Pancreas (tissue), 10 donors: ENCODE measurements at regions not wholly inside any gene's neighbourhood (a gene's known extent, or its start where the extent isn't known, plus 50 kb on each side); places are given as distances from the start of the nearest gene placed in this dataset.

Experiments used
- ATAC-seq, 4 donors: fragments of 200-7000 bp; cut with Tn5 transposase; one replicate each; pipeline versions ENCODE4 v1.8.0 to v1.9.1; 2020; ENCODE audit warnings: mild to moderate bottlenecking in 4 of 4, moderate library complexity in 4 of 4
- DNase-seq, 6 donors: peaks; one replicate each; pipeline ENCODE4 v3.0.0-alpha.2; 2020
- FAIRE-seq: peaks from 2 replicates; lab custom pipeline; 2012; peaks lifted over from hg19 to GRCh38; lab: Jason Lieb, UNC
- H3K27ac ChIP-seq, 4 donors: fragments of 200-600 bp; sonication (generic); 1 replicate in 3 of 4; 2 replicates in 1 of 4; pipeline versions ENCODE4 v1.5.0 to v1.8.0; 2020
- H3K27me3 ChIP-seq, 4 donors: fragments of 200-600 bp; one replicate each; pipeline ENCODE4 v1.8.0; 2021
- H3K36me3 ChIP-seq, 3 donors: fragments of 200-600 bp; sonication (generic) in 1 of 3; one replicate each; pipeline versions ENCODE4 v1.5.0 to v1.8.0; 2020 to 2021
- H3K4me1 ChIP-seq, 3 donors: fragments of 200-600 bp; one replicate each; pipeline ENCODE4 v1.8.0; 2021
- H3K4me3 ChIP-seq, 4 donors: fragments of 200-600 bp; sonication (generic) in 2 of 4; one replicate each; pipeline versions ENCODE4 v1.5.0 to v1.8.0; 2020 to 2021
- H3K9me3 ChIP-seq, 4 donors: fragments of 200-600 bp; one replicate each; pipeline ENCODE4 v1.8.0; 2021
- CTCF ChIP-seq, 4 donors: fragments of 200-600 bp; sonication (generic) in 3 of 4; IDR thresholded peaks; one replicate each; pipeline versions ENCODE4 v1.5.0 to v1.8.0; 2021; ENCODE audit warnings: antibody characterized with exemption in 4 of 4
- WGBS, 2 donors: extraction: QIAGEN DNeasy Blood & Tissue Kit; methylation state at CpG; one replicate each; pipeline ENCODE4 v1.1.7; 2013; 5-methylcytosine and 5-hydroxymethylcytosine counted together
- intact Hi-C, 3 donors: fragments of 100-400 bp; cut with DNase I; formaldehyde crosslinking; loops; one replicate each; pipeline versions ENCODE4 v1.11.1 to v1.14.2; 2022
- donor health status: healthy with polysubstance abuse.
- donor health status: DM: no; HTN: no; CAD: no; lungs with moderate emphysema.
- donor health status: DM: no; HTN: no; CAD: no.
- donor health status: control.
- donor health status: control.
- donor health status: Bipolar disorder and iron deficiency.
- donor health status: DM: yes; HTN: yes; CAD: no.
- donor health status: DM: no; HTN: no; CAD: no.
- donor health status: DM: no; HTN: no; CAD: no.
- donor health status: DM: yes; HTN: yes; CAD: no.

DNA sequence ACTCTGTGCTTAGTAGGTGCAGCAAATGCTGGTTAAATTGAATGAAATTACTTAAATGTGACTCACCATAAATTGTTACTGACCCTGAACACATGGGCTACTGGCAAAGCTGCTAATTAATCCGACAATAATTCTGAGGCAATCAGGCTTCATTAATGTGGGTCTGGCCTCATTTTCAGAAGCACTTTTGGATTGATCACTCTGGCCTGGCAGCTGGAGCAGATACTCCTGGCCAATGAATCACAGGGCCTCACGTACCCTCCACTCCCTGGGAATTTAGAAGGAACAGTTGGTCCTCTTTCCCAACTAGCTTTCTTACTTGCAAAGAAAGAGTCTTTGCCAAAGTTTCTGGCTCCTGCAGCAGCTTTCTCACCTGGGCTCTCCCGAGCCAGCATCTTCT, 162.0 kb upstream of the ZKSCAN2 start:
- intact Hi-C loops, result no loop called here
- Histone ChIP-seq H3K9me3 (no peaks in the 10 kb centered on the region), H3K27ac (no peak overlapping the region), H3K27me3 (no peaks in the 10 kb centered on the region), H3K36me3 (no peaks in the 10 kb centered on the region), H3K4me1 (no peaks in the 10 kb centered on the region), H3K4me3 (no peak overlapping the region)
- WGBS, 2 donors, result 45 to 48% methylated on average over 3 of the region's 3 CpGs
- ATAC-seq (no peak), DNase-seq (no peak), FAIRE-seq (no peak)
- TF ChIP-seq CTCF (IDR thresholded peaks at IDR 0.05), result no peak

- intact Hi-C loops, result no loop called here
- FAIRE-seq (no peak), DNase-seq (no peak), ATAC-seq (no peak)
- Histone ChIP-seq H3K27me3 (no peaks in the 10 kb centered on the region), H3K4me3 (no peak overlapping the region), H3K27ac (no peak overlapping the region), H3K4me1 (no peaks in the 10 kb centered on the region), H3K9me3 (no peaks in the 10 kb centered on the region), H3K36me3 (no peaks in the 10 kb centered on the region)
- no peak for TF ChIP-seq CTCF (IDR thresholded peaks at IDR 0.05)
Measured at GRCh38 chr16:25419153-25419552, 161.5 kb upstream of the ZKSCAN2 start.

DNA sequence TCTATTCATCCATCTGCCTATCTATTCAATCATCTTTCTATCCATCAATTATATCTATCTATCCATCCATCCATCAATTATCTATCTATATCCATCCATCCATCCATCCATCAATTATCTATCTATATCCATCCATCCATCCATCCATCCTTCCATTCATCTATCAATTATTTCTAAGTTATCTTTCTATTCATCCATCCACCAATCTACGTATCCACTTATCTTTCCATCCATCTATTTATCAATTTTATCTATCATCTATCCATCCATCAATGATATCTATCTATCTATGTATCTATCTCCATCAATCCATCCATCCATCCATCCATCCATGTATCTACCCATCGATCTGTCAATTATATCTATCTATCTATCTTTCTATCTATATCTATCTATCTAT, 158.4 kb upstream of the ZKSCAN2 start:
- H3K9me3 ChIP-seq, result no peaks in the 10 kb centered on the region
- no peaks in the 10 kb centered on the region for H3K36me3 ChIP-seq
- 62 to 79% methylated on average over 2 of the region's 2 CpGs for WGBS, 2 donors
- intact Hi-C loops, result no loop called here
- H3K27me3 ChIP-seq, result no peaks in the 10 kb centered on the region
- no peak for TF ChIP-seq CTCF (IDR thresholded peaks at IDR 0.05)
- no peak for ATAC-seq
- no peaks in the 10 kb centered on the region for H3K4me1 ChIP-seq
- no peak for DNase-seq
- no peak for FAIRE-seq
- no peak overlapping the region for H3K4me3 ChIP-seq
- no peak overlapping the region for H3K27ac ChIP-seq

- H3K36me3 ChIP-seq, result no peaks in the 10 kb centered on the region
- H3K27ac ChIP-seq, result no peak overlapping the region
- H3K4me1 ChIP-seq, result no peaks in the 10 kb centered on the region
- 54 to 65% methylated on average over 1 of the region's 1 CpG for WGBS, 2 donors
- no peak overlapping the region for H3K4me3 ChIP-seq
- H3K9me3 ChIP-seq, result no peaks in the 10 kb centered on the region
- intact Hi-C loops, result no loop called here
- no peaks in the 10 kb centered on the region for H3K27me3 ChIP-seq
- FAIRE-seq, result no peak
- ATAC-seq, result no peak
- no peak for DNase-seq
- no peak for TF ChIP-seq CTCF (IDR thresholded peaks at IDR 0.05)
Measured at GRCh38 chr16:25413975-25414374, 156.3 kb upstream of the ZKSCAN2 start.

DNA sequence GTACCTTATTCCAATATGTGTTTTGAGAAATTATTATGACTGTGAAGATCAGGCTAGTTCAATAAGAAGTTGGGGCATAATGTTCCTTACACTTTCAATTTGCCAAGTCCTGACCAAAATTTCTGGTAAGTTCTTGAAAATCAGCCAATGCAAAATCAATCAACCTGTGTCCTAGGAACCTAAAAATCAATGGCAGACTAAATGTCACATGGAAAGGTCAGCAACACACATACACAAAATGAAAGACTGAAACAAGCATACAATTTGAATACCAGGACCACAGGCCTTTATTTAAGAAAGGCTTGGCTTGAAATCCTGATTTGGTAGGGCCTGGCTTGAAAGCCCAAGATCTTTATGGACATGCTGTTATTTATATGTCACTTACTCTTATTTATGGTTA, 155.5 kb upstream of the ZKSCAN2 start:
- no peaks in the 10 kb centered on the region for H3K36me3 ChIP-seq
- H3K27me3 ChIP-seq, result no peaks in the 10 kb centered on the region
- ATAC-seq (no peak), DNase-seq (no peak), FAIRE-seq (no peak)
- no peak overlapping the region for H3K27ac ChIP-seq
- intact Hi-C loops, result no loop called here
- TF ChIP-seq CTCF (IDR thresholded peaks at IDR 0.05), result no peak
- H3K4me3 ChIP-seq, result no peak overlapping the region
- no peaks in the 10 kb centered on the region for H3K9me3 ChIP-seq
- no peaks in the 10 kb centered on the region for H3K4me1 ChIP-seq
